GM12878 (cell line): ENCODE measurements at regions not wholly inside any gene's neighbourhood (a gene's known extent, or its start where the extent isn't known, plus 50 kb on each side); places are given as distances from the start of the nearest gene placed in this dataset.

Experiments
- ATAC-seq: fragments of 200-7000 bp; cut with Tn5 transposase; 3 replicates; pipeline ENCODE4 v1.9.1; 2020; ENCODE audit warnings: mild to moderate bottlenecking, moderate library complexity
- BruUV-seq: library from RNA; stranded (reverse); fragments of 400-500 nt; replicated peaks from 2 replicates; lab custom pipeline; 2021; lab: Mats Ljungman, UMichigan
- CTCF ChIA-PET: fragments of 300-600 bp; sonication (Branson Sonifier 250); formaldehyde crosslinking; extraction: SDS; loops from one replicate; lab custom pipeline; 2021; ENCODE audit warnings: inconsistent platforms; lab: Yijun Ruan, JAX
- POLR2A ChIA-PET: fragments of 350-600 bp; formaldehyde crosslinking; extraction: SDS; loops from one replicate; lab custom pipeline; 2021; ENCODE audit warnings: inconsistent platforms; lab: Charles Lee
- RAD21 ChIA-PET: fragments of 300-600 bp; sonication (Branson Sonifier 250); formaldehyde crosslinking; loops from one replicate; lab custom pipeline; 2023; ENCODE audit warnings: antibody characterized with exemption; ENCODE audit not compliant: unreplicated experiment; lab: Charles Lee
- SMC1A ChIA-PET: fragments of 300-600 bp; sonication (Branson Sonifier 250); formaldehyde crosslinking; loops from one replicate; lab custom pipeline; 2023; ENCODE audit not compliant: unreplicated experiment, uncharacterized antibody; lab: Charles Lee
- DNase-seq: peaks from one replicate; pipeline ENCODE4 v3.0.0-alpha.2; 2011; ENCODE audit warnings: low read depth, low spot score
- FAIRE-seq: peaks from 3 replicates; lab custom pipeline; 2011; peaks lifted over from hg19 to GRCh38; lab: Jason Lieb, UNC
- H2AFZ ChIP-seq: 2 replicates; pipeline ENCODE4 v1.6.0; 2011; ENCODE audit warnings: low read depth, low read length, control low read depth; ENCODE audit not compliant: control insufficient read depth
- H3K27ac ChIP-seq: 2 replicates; pipeline ENCODE4 v1.5.1; 2011; ENCODE audit warnings: control low read depth; ENCODE audit not compliant: control insufficient read depth, insufficient read depth
- H3K27me3 ChIP-seq, 2 experiments: replicated peaks in 1 of 2; 2 replicates each; pipeline versions ENCODE4 v1.6.0 to v1.6.1; 2011; ENCODE audit warnings: low read length in 1 of 2; ENCODE audit not compliant: control insufficient read depth in 2 of 2, insufficient read depth in 2 of 2
- H3K36me3 ChIP-seq, 2 experiments: 2 replicates each; pipeline ENCODE4 v1.5.1; 2011; ENCODE audit warnings: low read length in 1 of 2; ENCODE audit not compliant: control insufficient read depth in 2 of 2, insufficient read depth in 2 of 2
- H3K4me1 ChIP-seq: 2 replicates; pipeline ENCODE4 v1.6.1; 2011; ENCODE audit warnings: mild to moderate bottlenecking, low read length, moderate library complexity, mixed read lengths; ENCODE audit not compliant: control insufficient read depth, insufficient read depth
- H3K4me2 ChIP-seq: 2 replicates; pipeline ENCODE4 v1.6.0; 2011; ENCODE audit warnings: control low read depth; ENCODE audit not compliant: control insufficient read depth, insufficient read depth
- H3K4me3 ChIP-seq: fragments of 200-600 bp; sonication (generic); 2 replicates; pipeline ENCODE4 v1.5.1; 2016
- H3K79me2 ChIP-seq: 2 replicates; pipeline ENCODE4 v1.6.0; 2011; ENCODE audit warnings: low read length; ENCODE audit not compliant: control insufficient read depth, insufficient read depth
- H3K9ac ChIP-seq: 2 replicates; pipeline ENCODE4 v1.8.0; 2011; ENCODE audit warnings: low read length, control low read depth, mixed read lengths; ENCODE audit not compliant: control insufficient read depth, insufficient read depth
- H3K9me3 ChIP-seq: replicated peaks from 3 replicates; pipeline ENCODE4 v1.5.1; 2011; ENCODE audit warnings: mild to moderate bottlenecking, low read length; ENCODE audit not compliant: control insufficient read depth, insufficient read depth
- H4K20me1 ChIP-seq: 2 replicates; pipeline ENCODE4 v1.6.0; 2011; ENCODE audit not compliant: control insufficient read depth, insufficient read depth
- BMI1 ChIP-seq: fragments of 450-650 bp; IDR thresholded peaks from 2 replicates; pipeline ENCODE4 v1.6.1; 2016; ENCODE audit warnings: mild to moderate bottlenecking, moderate library complexity, borderline replicate concordance
- NR2F1 ChIP-seq: fragments of 450-650 bp; conservative IDR thresholded peaks from 2 replicates; pipeline ENCODE4 v1.6.1; 2017; ENCODE audit warnings: mild to moderate bottlenecking
- SMAD1 ChIP-seq: fragments of 450-650 bp; IDR thresholded peaks from 2 replicates; pipeline ENCODE4 v1.6.1; 2018; ENCODE audit warnings: mild to moderate bottlenecking, low read depth; ENCODE audit not compliant: partially characterized antibody
- SPI1 ChIP-seq: IDR thresholded peaks from 2 replicates; pipeline ENCODE4 v1.6.1; 2011; ENCODE audit warnings: low read depth, mild to moderate bottlenecking, low read length, moderate library complexity, borderline replicate concordance; ENCODE audit not compliant: insufficient read depth
- TCF12 ChIP-seq: IDR thresholded peaks from 2 replicates; pipeline ENCODE4 v1.6.1; 2011; ENCODE audit warnings: low read depth, mild to moderate bottlenecking, low read length
- in situ Hi-C: fragments of 300-500 bp; cut with MboI; formaldehyde crosslinking; loops from 9 replicates; pipeline ENCODE4 v1.14.3; 2018; ENCODE audit warnings: mixed read lengths
- intact Hi-C: fragments of 100-400 bp; cut with micrococcal nuclease; formaldehyde crosslinking; loops from one replicate; pipeline ENCODE4 v1.14.2; 2022; ENCODE audit not compliant: unreplicated experiment
- TF ChIP-seq, protein P1 (sequence below): fragments of 450-650 bp; IDR thresholded peaks from 2 replicates; pipeline ENCODE4 v1.6.1; 2014; ENCODE audit warnings: mild to moderate bottlenecking
- TF ChIP-seq, protein P2 (sequence below): IDR thresholded peaks from 2 replicates; pipeline ENCODE4 v1.6.1; 2011; ENCODE audit warnings: borderline replicate concordance, low read depth, mild to moderate bottlenecking, moderate library complexity, low read length; ENCODE audit not compliant: insufficient read depth, poor library complexity, severe bottlenecking

DNA sequence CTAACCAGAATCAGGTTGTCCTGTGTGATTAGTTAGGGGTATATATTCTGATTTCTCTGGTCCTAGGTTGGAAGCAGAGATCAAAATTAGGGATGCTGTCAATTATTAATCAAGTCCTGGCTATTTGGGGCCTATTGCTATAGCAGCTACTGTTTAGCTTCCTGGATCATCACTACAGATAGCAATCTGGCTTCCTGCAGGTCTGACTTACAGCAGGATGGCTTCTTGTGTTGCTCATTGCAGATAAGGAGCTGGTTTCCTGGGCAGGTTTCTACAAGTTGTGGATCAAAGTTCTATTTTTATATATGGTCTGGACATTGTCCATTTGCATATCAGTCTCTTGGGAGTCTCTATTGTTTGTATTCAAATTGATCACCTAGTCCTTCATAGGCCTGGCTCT lies 57.7 kb upstream of the C4orf54 start:
- TF ChIP-seq SMAD1: no peak
- no peak for TF ChIP-seq SPI1
- TF ChIP-seq, protein P1, sequence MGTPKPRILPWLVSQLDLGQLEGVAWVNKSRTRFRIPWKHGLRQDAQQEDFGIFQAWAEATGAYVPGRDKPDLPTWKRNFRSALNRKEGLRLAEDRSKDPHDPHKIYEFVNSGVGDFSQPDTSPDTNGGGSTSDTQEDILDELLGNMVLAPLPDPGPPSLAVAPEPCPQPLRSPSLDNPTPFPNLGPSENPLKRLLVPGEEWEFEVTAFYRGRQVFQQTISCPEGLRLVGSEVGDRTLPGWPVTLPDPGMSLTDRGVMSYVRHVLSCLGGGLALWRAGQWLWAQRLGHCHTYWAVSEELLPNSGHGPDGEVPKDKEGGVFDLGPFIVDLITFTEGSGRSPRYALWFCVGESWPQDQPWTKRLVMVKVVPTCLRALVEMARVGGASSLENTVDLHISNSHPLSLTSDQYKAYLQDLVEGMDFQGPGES: no peak
- TF ChIP-seq, protein P2, sequence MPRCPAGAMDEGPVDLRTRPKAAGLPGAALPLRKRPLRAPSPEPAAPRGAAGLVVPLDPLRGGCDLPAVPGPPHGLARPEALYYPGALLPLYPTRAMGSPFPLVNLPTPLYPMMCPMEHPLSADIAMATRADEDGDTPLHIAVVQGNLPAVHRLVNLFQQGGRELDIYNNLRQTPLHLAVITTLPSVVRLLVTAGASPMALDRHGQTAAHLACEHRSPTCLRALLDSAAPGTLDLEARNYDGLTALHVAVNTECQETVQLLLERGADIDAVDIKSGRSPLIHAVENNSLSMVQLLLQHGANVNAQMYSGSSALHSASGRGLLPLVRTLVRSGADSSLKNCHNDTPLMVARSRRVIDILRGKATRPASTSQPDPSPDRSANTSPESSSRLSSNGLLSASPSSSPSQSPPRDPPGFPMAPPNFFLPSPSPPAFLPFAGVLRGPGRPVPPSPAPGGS: no peak
- no peak for TF ChIP-seq TCF12
- no peak for TF ChIP-seq NR2F1
- TF ChIP-seq BMI1: no peak
- TF ChIP-seq, all 136 proteins: peak for 0
- Histone ChIP-seq H3K36me3 (no peaks in the 10 kb centered on the region), H3K27me3 (no peaks in the 10 kb centered on the region; a peak in 1 of 4 replicates), H3K4me1 (no peaks in the 10 kb centered on the region), H3K79me2 (no peaks in the 10 kb centered on the region), H3K27ac (no peak overlapping the region), H3K4me2 (no peak overlapping the region), H3K4me3 (no peak overlapping the region), H2AFZ (no peak overlapping the region), H3K9me3 (no peaks in the 10 kb centered on the region), H4K20me1 (no peaks in the 10 kb centered on the region), H3K9ac (no peak overlapping the region)
- DNase-seq (no peak), FAIRE-seq (peak; percentile 18), ATAC-seq (no peak)
- BruUV-seq: no TSS peak
- in situ Hi-C loops: no loop called here
- ChIA-PET CTCF (no interaction called here), RAD21 (interaction anchor here (1.1 kb wide), 1 partner anchor 93 kb away, joined by 4 read pairs; no protein-coding TSS in a partner anchor), SMC1A (no interaction called here), POLR2A (no interaction called here)
- intact Hi-C loops: no loop called here
